Gastroesophageal sphincter (tissue), 4 donors: ENCODE measurements at regions not wholly inside any gene's neighbourhood (a gene's known extent, or its start where the extent isn't known, plus 50 kb on each side); places are given as distances from the start of the nearest gene placed in this dataset.

Source experiments
- ATAC-seq: fragments of 150-250 bp; one replicate; pipeline ENCODE4 v1.9.1; 2016; ENCODE audit warnings: mild to moderate bottlenecking, moderate library complexity
- H3K27ac ChIP-seq, 4 donors: fragments of 200-600 bp; sonication (generic) in 3 of 4; 1 replicate in 3 of 4; 2 replicates in 1 of 4; pipeline ENCODE4 v1.5.1; 2016 to 2019
- H3K27me3 ChIP-seq: fragments of 200-600 bp; sonication (generic); one replicate; pipeline ENCODE4 v1.5.1; 2019
- H3K36me3 ChIP-seq, 2 donors: fragments of 200-600 bp; sonication (generic); one replicate each; pipeline ENCODE4 v1.5.1; 2019; ENCODE audit warnings: control low read depth in 1 of 2
- H3K4me1 ChIP-seq, 3 donors: fragments of 200-600 bp; sonication (generic); 1 replicate in 2 of 3; 2 replicates in 1 of 3; pipeline ENCODE4 v1.5.1; 2016 to 2019; ENCODE audit warnings: control low read depth in 2 of 3
- H3K4me3 ChIP-seq, 2 donors: fragments of 200-600 bp; sonication (generic); one replicate each; pipeline ENCODE4 v1.5.1; 2019; ENCODE audit warnings: mild to moderate bottlenecking in 1 of 2, moderate library complexity in 1 of 2
- H3K9me3 ChIP-seq, 3 donors: fragments of 200-600 bp; sonication (generic); one replicate each; pipeline ENCODE4 v1.5.1; 2017 to 2019; ENCODE audit warnings: control low read depth in 2 of 3
- CTCF ChIP-seq, 4 experiments: fragments of 200-600 bp in 2 of 4; fragments of 450-650 bp in 2 of 4; sonication (generic) in 1 of 4; IDR thresholded peaks; one replicate each; pipeline ENCODE4 v1.5.1; 2017 to 2019; ENCODE audit warnings: antibody characterized with exemption in 4 of 4, mild to moderate bottlenecking in 2 of 4, moderate library complexity in 2 of 4
- EP300 ChIP-seq: sonication (generic); formaldehyde crosslinking; IDR thresholded peaks from one replicate; pipeline ENCODE4 v1.6.1; 2017; ENCODE audit warnings: antibody characterized with exemption, mild to moderate bottlenecking
- POLR2A ChIP-seq, 2 donors: fragments of 450-650 bp; IDR thresholded peaks; one replicate each; pipeline ENCODE4 v1.6.1; 2017; ENCODE audit warnings: antibody characterized with exemption in 2 of 2, mild to moderate bottlenecking in 2 of 2, moderate library complexity in 1 of 2
- POLR2AphosphoS5 ChIP-seq: sonication (generic); formaldehyde crosslinking; IDR thresholded peaks from one replicate; pipeline ENCODE4 v1.6.1; 2017; ENCODE audit warnings: antibody characterized with exemption
- whole genome bisulfite sequencing, 2 donors: methylation state at CpG; one replicate each; pipeline ENCODE4 v1.1.5; 2018; ENCODE audit warnings: low coverage in 1 of 2; 5-methylcytosine and 5-hydroxymethylcytosine counted together

- H3K9me3 ChIP-seq, result no peaks in the 10 kb centered on the region
- TF ChIP-seq CTCF (IDR thresholded peaks at IDR 0.05) (no peak), EP300 (no peak), POLR2A (IDR thresholded peaks at IDR 0.05) (no peak), POLR2AphosphoS5 (no peak)
- no peaks in the 10 kb centered on the region for H3K27me3 ChIP-seq
- no peak for ATAC-seq
- no peaks in the 10 kb centered on the region for H3K4me1 ChIP-seq
- no peaks in the 10 kb centered on the region for H3K36me3 ChIP-seq
- no peak overlapping the region for H3K27ac ChIP-seq
- 69 to 83% methylated on average over 3 of the region's 3 CpGs for WGBS, 2 donors
- H3K4me3 ChIP-seq, result no peak overlapping the region
These were observed 459.4 kb downstream of the EPHA4 start for GRCh38 chr2:221112744-221113143.

GRCh38 chr2:221115944-221116343, 456.2 kb downstream of the EPHA4 start:
- Histone ChIP-seq H3K27ac (no peak overlapping the region), H3K4me1 (no peaks in the 10 kb centered on the region), H3K27me3 (no peaks in the 10 kb centered on the region), H3K4me3 (no peak overlapping the region), H3K9me3 (no peaks in the 10 kb centered on the region), H3K36me3 (no peaks in the 10 kb centered on the region)
- no peak for TF ChIP-seq CTCF (IDR thresholded peaks at IDR 0.05)
- no peak for TF ChIP-seq POLR2A (IDR thresholded peaks at IDR 0.05)
- TF ChIP-seq POLR2AphosphoS5, result no peak
- TF ChIP-seq EP300, result no peak
- ATAC-seq, result no peak
- WGBS, 2 donors, result 63 to 71% methylated on average over 3 of the region's 3 CpGs

GRCh38 chr2:221120643-221121042, 451.5 kb downstream of the EPHA4 start:
- Histone ChIP-seq H3K27ac (no peak overlapping the region), H3K4me1 (no peaks in the 10 kb centered on the region), H3K4me3 (no peak overlapping the region), H3K36me3 (no peaks in the 10 kb centered on the region), H3K27me3 (no peaks in the 10 kb centered on the region), H3K9me3 (no peaks in the 10 kb centered on the region)
- no peak for TF ChIP-seq EP300
- no peak for TF ChIP-seq POLR2A (IDR thresholded peaks at IDR 0.05)
- no peak for TF ChIP-seq POLR2AphosphoS5
- TF ChIP-seq CTCF (IDR thresholded peaks at IDR 0.05), result no peak
- no peak for ATAC-seq
- 80 to 88% methylated on average over 2 of the region's 2 CpGs for WGBS, 2 donors

GRCh38 chr2:221123396-221123795, 448.7 kb downstream of the EPHA4 start:
- H3K27me3 ChIP-seq, result no peaks in the 10 kb centered on the region
- no peak overlapping the region for H3K27ac ChIP-seq

More at GRCh38 chr2:221123396-221123795, 448.7 kb downstream of the EPHA4 start:
- 72 to 76% methylated on average over 3 of the region's 3 CpGs for WGBS, 2 donors
- no peaks in the 10 kb centered on the region for H3K36me3 ChIP-seq
- H3K9me3 ChIP-seq, result no peaks in the 10 kb centered on the region
- no peak overlapping the region for H3K4me3 ChIP-seq
- no peak for ATAC-seq
- no peak for TF ChIP-seq POLR2A (IDR thresholded peaks at IDR 0.05)
- no peak for TF ChIP-seq EP300
- TF ChIP-seq POLR2AphosphoS5, result no peak
- TF ChIP-seq CTCF (IDR thresholded peaks at IDR 0.05), result no peak
- no peaks in the 10 kb centered on the region for H3K4me1 ChIP-seq
